MM.1S (cell line): ENCODE measurements at regions not wholly inside any gene's neighbourhood (a gene's known extent, or its start where the extent isn't known, plus 50 kb on each side); places are given as distances from the start of the nearest gene placed in this dataset.

Experiments used
- DNase-seq: peaks from one replicate; pipeline ENCODE4 v3.0.0-alpha.2; 2015
- H2AFZ ChIP-seq: fragments of 300-600 bp; sonication (generic); 2 replicates; pipeline ENCODE4 v1.6.0; 2016; ENCODE audit warnings: antibody characterized with exemption, low read length
- H3F3A ChIP-seq: fragments of 300-600 bp; sonication (generic); 2 replicates; pipeline ENCODE4 v1.6.1; 2016; ENCODE audit warnings: mild to moderate bottlenecking, antibody characterized with exemption, low read length, moderate library complexity, mixed read lengths; ENCODE audit not compliant: insufficient read depth
- H3K27ac ChIP-seq: fragments of 300-600 bp; sonication (generic); 2 replicates; pipeline ENCODE4 v1.5.1; 2016; ENCODE audit warnings: mild to moderate bottlenecking, low read length
- H3K27me3 ChIP-seq: fragments of 300-600 bp; sonication (generic); replicated peaks from 2 replicates; pipeline ENCODE4 v1.6.0; 2016; ENCODE audit warnings: low read length; ENCODE audit not compliant: insufficient read depth
- H3K36me3 ChIP-seq: fragments of 300-600 bp; sonication (generic); replicated peaks from 2 replicates; pipeline ENCODE4 v1.6.1; 2016; ENCODE audit warnings: mild to moderate bottlenecking, low read length, mixed read lengths; ENCODE audit not compliant: insufficient read depth
- H3K4me1 ChIP-seq: fragments of 300-600 bp; sonication (generic); 2 replicates; pipeline ENCODE4 v1.6.1; 2016; ENCODE audit warnings: low read length, mixed read lengths
- H3K4me2 ChIP-seq: fragments of 300-600 bp; sonication (generic); 2 replicates; pipeline ENCODE4 v1.6.0; 2016; ENCODE audit warnings: low read depth, low read length
- H3K4me3 ChIP-seq: fragments of 300-600 bp; sonication (generic); 2 replicates; pipeline ENCODE4 v1.5.1; 2016; ENCODE audit warnings: low read length, mixed read lengths
- H3K79me2 ChIP-seq: fragments of 300-600 bp; sonication (generic); 2 replicates; pipeline ENCODE4 v1.6.1; 2016; ENCODE audit warnings: mixed run types, low read length, mixed read lengths
- H3K9ac ChIP-seq: fragments of 300-600 bp; sonication (generic); 2 replicates; pipeline ENCODE4 v1.6.1; 2016; ENCODE audit warnings: low read length, mixed read lengths
- H3K9me2 ChIP-seq: fragments of 300-600 bp; sonication (generic); replicated peaks from 2 replicates; pipeline ENCODE4 v1.6.1; 2016; ENCODE audit warnings: mild to moderate bottlenecking, low read length, mixed read lengths; ENCODE audit not compliant: insufficient read depth
- H3K9me3 ChIP-seq: fragments of 300-600 bp; sonication (generic); replicated peaks from 2 replicates; pipeline ENCODE4 v1.6.1; 2016; ENCODE audit warnings: mild to moderate bottlenecking, low read length, mixed read lengths; ENCODE audit not compliant: insufficient read depth
- H4K20me1 ChIP-seq: fragments of 300-600 bp; sonication (generic); 2 replicates; pipeline ENCODE4 v1.6.1; 2016; ENCODE audit warnings: mild to moderate bottlenecking, low read length, moderate library complexity, mixed read lengths; ENCODE audit not compliant: insufficient read depth
- CTCF ChIP-seq: fragments of 300-600 bp; sonication (generic); IDR thresholded peaks from 2 replicates; pipeline ENCODE4 v1.5.1; 2016; ENCODE audit warnings: antibody characterized with exemption, low read length, mixed read lengths
- EZH2 ChIP-seq: fragments of 300-600 bp; sonication (generic); optimal IDR thresholded peaks from 2 replicates; pipeline ENCODE3; 2017; ENCODE audit warnings: low read depth, mild to moderate bottlenecking, antibody characterized with exemption, low read length, mixed read lengths
- EZH2phosphoT487 ChIP-seq: fragments of 300-600 bp; sonication (generic); IDR thresholded peaks from 2 replicates; pipeline ENCODE4 v1.6.1; 2018; ENCODE audit warnings: antibody characterized with exemption, low read length

DNA sequence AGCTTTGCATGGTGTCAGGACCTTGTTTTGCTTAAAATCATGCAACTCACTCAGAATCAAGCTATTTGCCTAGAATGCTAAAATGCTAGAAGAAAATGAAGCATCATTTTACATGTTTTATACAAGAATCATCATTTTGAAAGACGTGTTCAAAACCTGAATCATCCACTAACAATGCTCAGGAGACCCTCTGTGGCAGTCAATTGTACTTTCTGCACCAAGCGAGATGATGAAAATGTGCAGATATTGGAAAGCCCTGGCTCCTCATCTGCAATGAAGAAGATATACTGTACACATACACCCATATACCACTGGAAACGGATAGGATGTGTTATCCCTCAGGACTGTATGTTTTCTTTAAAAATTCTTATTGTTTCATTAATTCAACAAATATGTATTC, 92.7 kb downstream of the DYRK2 start:
- H3K79me2 ChIP-seq: no peaks in the 10 kb centered on the region
- H3K4me1 ChIP-seq: no peaks in the 10 kb centered on the region
- TF ChIP-seq CTCF (no peak), EZH2 (no peak), EZH2phosphoT487 (no peak)
- no peaks in the 10 kb centered on the region for H3K27me3 ChIP-seq
- no peak overlapping the region for H3K4me2 ChIP-seq
- H3K27ac ChIP-seq: no peak overlapping the region
- H3K9ac ChIP-seq: no peak overlapping the region
- no peaks in the 10 kb centered on the region for H4K20me1 ChIP-seq
- no peak overlapping the region for H3K4me3 ChIP-seq
- H3K9me3 ChIP-seq: no peaks in the 10 kb centered on the region
- no peak overlapping the region for H2AFZ ChIP-seq
- H3F3A ChIP-seq: no peaks in the 10 kb centered on the region
- no peaks in the 10 kb centered on the region for H3K36me3 ChIP-seq
- no peak for DNase-seq
- no peaks in the 10 kb centered on the region for H3K9me2 ChIP-seq

GRCh38 chr12:67742461-67742860, 93.9 kb downstream of the DYRK2 start:
- no peak overlapping the region for H3K4me2 ChIP-seq
- H3K9me3 ChIP-seq: no peaks in the 10 kb centered on the region
- no peaks in the 10 kb centered on the region for H3K36me3 ChIP-seq
- no peak overlapping the region for H2AFZ ChIP-seq
- H3K79me2 ChIP-seq: no peaks in the 10 kb centered on the region
- H3K4me1 ChIP-seq: no peaks in the 10 kb centered on the region
- no peaks in the 10 kb centered on the region for H3F3A ChIP-seq
- H3K27me3 ChIP-seq: no peaks in the 10 kb centered on the region
- H3K27ac ChIP-seq: no peak overlapping the region
- no peak for DNase-seq
- no peak overlapping the region for H3K4me3 ChIP-seq
- H4K20me1 ChIP-seq: no peaks in the 10 kb centered on the region
- TF ChIP-seq EZH2: no peak
- no peak for TF ChIP-seq CTCF
- no peak for TF ChIP-seq EZH2phosphoT487
- no peak overlapping the region for H3K9ac ChIP-seq
- H3K9me2 ChIP-seq: no peaks in the 10 kb centered on the region

DNA sequence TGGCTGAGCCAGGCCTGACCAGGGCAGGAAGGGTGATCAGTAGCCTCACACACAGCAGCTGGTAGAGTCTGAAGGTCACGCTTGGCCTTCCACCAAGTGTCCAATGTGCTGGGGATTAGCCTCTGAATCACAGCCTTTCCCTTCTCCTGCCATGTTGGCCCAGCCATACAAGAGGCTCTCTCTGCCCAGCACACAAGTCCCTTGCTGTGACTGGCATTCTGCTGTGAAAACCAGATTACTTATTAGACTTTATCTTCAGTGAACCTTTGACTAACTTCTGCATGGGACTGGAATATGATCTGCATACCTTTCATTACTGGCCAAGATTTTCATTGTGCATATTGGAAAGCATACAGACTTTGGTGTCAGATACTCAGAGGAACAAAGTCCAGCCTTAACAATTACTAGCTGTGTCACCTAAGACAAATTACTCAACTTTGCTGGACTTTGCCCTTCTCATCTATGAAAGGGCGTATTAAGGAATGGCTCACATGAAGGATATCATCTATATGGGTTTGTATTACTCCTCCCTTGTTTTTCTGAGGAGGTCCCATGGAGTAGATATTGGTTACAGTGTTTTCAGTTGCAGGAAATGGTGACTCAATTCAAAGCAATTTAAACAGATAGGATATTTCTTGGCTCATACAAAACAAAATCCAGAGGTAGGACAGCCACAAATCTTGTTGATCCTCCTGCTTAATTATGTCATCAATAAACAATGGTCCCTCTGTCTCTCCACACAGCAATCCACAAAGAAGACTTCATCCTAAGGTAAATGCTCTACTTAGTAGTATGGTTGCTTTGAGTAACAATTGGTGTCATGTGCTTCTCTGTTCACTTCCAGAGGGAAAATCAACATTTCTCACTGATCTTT, 99.6 kb downstream of the DYRK2 start:
- H3K4me2 ChIP-seq: no peak overlapping the region
- H3K27ac ChIP-seq: no peak overlapping the region
- H3K9me3 ChIP-seq: no peaks in the 10 kb centered on the region
- no peaks in the 10 kb centered on the region; the same call in 1 of the 2 replicates for H3K4me1 ChIP-seq
- no peak overlapping the region for H3K9ac ChIP-seq
- H3K27me3 ChIP-seq: no peaks in the 10 kb centered on the region
- DNase-seq: no peak
- no peak for TF ChIP-seq EZH2
- no peak for TF ChIP-seq CTCF
- no peak for TF ChIP-seq EZH2phosphoT487
- no peaks in the 10 kb centered on the region for H3F3A ChIP-seq
- H2AFZ ChIP-seq: no peak overlapping the region
- no peak overlapping the region for H3K4me3 ChIP-seq
- H3K36me3 ChIP-seq: no peaks in the 10 kb centered on the region
- no peaks in the 10 kb centered on the region for H3K79me2 ChIP-seq
- no peaks in the 10 kb centered on the region for H3K9me2 ChIP-seq
- no peaks in the 10 kb centered on the region for H4K20me1 ChIP-seq
